HG02678 (cell line): ENCODE measurements at regions not wholly inside any gene's neighbourhood (a gene's known extent, or its start where the extent isn't known, plus 50 kb on each side); places are given as distances from the start of the nearest gene placed in this dataset.

Source experiments
- ATAC-seq: cut with Tn5 transposase; IDR thresholded peaks from one replicate; pipeline ENCODE4 v1.9.1; 2021; ENCODE audit warnings: mild to moderate bottlenecking, moderate library complexity; ENCODE audit not compliant: unreplicated experiment

GRCh38 chr6:22804620-22805261 lies 235.4 kb downstream of the HDGFL1 start:
- ATAC-seq: no peak

DNA sequence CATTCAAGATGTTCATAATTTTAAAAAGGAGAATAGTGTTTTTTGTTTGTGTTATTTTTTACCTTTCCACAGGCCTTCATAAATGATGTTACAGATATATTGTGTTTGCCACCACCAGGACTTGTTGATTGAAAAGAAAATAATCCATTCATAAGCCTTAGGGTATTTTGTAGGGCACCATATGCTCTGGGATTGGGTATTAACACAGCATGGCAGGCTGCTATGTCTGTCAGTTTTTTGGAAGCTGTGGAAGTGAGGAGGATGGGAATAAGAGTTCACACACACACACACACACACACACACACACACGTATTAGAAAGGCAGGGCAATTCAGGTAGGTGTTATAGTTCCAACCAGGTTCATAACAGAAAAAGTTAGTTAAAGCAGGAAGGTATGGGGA lies 237.9 kb downstream of the HDGFL1 start:
- no peak for ATAC-seq

GRCh38 chr6:22807818-22808217 lies 238.5 kb downstream of the HDGFL1 start:
- no peak for ATAC-seq

DNA sequence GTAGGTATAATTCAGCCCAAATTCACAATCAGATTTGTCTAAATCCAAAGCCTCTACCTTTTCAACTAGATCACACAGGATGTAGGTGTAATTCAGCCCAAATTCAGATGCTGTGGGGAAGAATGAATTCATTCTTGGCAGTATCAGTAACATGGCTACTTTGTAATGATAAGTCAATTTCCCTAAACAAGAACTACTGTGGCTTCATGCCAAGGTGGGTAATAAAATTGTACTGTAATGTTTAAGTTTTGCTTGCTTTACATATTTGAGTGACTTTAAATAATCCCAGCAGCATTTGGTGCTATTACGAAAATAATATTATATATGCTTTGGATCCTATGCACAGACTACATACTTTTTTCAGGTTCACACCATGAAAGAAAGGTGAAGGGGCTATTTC lies 239.1 kb downstream of the HDGFL1 start:
- no peak for ATAC-seq

DNA sequence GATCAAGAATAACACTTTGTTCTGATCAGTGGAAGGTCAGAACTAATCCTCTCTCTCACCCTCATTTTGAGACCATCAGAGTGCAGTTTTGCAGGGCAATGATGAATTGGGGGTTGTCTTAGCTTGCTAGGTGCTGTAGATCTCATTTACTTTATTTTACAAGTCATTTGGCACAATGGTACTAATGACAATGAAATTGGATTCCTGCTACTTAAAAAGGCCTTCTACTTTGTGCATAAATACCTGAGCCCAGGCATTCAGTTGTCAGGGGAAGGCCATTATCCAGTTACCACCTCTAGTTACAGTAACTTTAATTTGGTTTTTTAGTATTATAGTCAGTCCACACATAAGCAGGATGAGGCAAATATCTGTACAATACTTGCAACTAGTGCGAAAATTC lies 240.0 kb downstream of the HDGFL1 start:
- no peak for ATAC-seq

DNA sequence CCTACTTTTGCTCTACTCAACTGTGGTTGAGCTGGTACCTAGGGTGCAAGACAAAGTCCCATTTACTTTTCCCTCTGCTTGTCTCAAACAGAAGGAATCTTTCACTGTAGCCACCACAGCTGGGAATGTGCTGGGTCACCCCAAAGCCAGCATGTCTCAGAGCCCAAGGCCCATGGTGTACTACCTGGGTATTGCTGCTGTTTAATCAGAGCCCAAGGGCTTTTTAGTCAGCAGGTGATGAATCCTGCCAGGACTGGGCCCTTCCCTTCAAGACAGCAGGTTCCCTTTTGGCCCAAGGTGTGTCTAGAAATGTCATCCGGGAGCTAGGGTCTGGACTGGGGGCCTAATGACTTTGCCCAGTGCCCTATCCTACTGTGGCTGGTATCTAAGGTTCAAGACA lies 249.8 kb downstream of the HDGFL1 start:
- no peak for ATAC-seq

DNA sequence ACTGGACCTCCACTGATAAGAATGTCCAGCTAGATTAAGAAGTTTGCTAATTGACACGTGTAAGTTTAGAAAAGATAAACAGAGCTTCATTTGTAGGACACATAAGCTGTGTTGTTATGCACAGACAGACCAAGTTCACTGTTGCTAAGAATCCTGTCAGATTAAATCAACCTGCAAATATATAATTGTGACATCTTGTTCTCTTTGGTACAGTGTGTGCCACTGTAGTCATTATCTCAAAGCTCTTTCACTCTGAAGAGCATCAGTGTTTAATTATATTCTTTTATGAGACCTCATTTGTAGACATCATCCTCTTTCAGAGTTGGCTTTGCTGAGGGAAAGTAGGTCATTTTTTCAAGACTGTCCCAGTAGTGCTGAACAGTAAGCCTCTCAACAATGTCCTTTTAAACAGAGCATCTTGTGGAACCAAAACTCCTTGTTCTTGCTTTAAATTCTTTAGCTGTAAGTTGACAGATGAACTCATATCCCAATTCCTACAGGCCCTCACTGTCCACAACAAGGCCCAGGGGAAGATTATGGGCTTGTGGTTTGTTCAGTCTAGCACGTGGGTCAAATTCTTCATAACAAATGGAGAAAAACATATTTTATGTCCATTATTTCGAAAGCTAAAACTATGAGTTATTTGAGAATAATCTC lies 252.4 kb downstream of the HDGFL1 start:
- ATAC-seq: no peak

DNA sequence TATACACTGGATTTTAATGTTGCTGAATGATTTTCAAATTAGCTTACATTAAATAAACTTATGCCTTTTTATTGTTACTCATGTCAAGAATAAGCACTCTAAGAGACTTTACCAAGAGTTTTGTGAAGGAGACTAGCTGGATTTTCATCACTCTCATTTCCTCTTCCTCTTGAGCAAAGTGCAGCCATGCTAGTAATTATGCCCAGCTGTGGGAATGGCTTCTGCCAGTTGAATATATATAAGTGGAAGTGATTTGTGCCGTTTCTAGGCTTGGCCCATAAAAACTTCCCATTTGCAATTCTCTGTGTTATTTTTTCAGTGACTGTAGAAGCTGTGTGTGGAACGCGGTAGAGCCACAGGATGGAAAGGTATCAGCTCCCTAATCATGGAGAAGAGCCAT lies 255.8 kb downstream of the HDGFL1 start:
- no peak for ATAC-seq

GRCh38 chr6:22826961-22827360 lies 257.6 kb downstream of the HDGFL1 start:
- no peak for ATAC-seq

GRCh38 chr6:22827760-22828159 lies 258.4 kb downstream of the HDGFL1 start:
- no peak for ATAC-seq

- ATAC-seq: no peak
These were observed 259.1 kb downstream of the HDGFL1 start for GRCh38 chr6:22828179-22829062.

DNA sequence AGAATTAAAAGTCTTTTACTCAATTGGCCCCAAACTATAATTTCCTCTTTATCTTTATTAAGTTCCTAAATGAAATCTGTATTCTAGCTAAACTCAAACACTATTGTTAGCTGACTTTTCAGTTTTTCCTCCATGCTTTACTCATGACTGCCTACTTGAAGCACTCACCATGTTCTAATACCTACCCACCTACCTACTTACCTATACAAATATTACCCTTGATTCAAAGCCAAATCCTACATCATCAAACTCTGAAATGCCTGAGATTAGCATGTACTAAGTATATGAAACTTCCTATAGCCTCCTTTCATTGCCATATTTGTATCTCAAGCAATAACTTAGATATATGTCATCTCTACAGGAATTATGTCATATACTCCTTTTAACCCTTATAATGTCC lies 259.7 kb downstream of the HDGFL1 start:
- no peak for ATAC-seq

DNA sequence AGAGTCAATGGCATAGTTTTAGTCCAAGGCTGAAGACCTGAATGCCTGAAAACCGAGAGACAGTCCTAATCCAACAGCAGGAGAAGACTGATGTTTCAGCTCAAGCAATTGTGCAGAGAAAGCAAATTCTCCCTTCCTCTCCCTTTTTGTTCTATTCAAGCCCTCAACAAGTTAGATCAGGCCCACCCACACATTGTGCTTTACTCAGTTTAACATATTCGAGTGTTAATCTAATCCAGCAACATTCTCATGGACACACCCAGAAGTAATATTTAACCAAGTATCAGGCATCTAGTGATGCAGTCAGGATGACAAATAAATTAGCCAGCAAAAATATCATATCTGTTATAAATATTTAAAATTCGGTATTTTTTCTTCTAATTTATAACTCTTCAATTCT lies 261.1 kb downstream of the HDGFL1 start:
- no peak for ATAC-seq

- ATAC-seq: no peak
These were observed 263.8 kb downstream of the HDGFL1 start for GRCh38 chr6:22833191-22833590.

DNA sequence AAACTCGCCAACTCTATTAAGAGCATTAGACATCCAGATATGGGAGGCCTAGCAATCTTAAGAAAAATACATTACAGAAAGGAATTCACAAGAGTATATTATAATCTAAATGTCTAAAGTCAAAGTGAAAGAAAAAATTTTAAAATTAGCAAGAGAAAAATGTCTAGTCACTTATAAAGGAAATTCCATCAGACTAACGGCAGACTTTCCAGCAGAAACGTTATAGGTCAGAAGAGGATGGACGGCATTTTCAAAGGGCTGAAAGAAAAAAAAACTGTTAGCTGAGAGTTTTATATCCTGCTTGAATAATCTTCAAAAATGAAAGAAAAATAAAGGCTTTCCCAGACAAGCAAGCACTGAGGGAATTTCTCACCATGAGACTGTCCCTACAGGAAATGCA lies 269.0 kb downstream of the HDGFL1 start:
- ATAC-seq: no peak

GRCh38 chr6:22845467-22845866 lies 276.1 kb downstream of the HDGFL1 start:
- no peak for ATAC-seq

DNA sequence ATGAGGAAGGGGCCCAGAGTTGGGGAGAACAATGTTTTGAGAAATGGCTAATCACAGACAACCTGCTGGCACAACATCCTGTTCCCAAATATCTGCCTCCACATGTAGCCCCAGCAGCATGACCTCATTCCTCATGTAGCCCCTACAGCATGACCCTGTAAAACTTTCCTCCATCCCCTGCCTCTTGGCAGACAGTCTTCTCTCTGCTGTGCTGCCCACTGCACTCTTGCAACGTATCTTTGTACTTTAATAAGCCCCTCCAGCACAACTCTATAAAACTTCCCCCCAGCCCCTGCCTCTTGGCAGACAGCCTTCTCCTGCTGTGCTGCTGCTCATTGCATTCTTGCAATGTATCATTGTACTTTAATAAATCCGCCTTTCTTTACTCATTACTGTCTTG lies 278.8 kb downstream of the HDGFL1 start:
- no peak for ATAC-seq

DNA sequence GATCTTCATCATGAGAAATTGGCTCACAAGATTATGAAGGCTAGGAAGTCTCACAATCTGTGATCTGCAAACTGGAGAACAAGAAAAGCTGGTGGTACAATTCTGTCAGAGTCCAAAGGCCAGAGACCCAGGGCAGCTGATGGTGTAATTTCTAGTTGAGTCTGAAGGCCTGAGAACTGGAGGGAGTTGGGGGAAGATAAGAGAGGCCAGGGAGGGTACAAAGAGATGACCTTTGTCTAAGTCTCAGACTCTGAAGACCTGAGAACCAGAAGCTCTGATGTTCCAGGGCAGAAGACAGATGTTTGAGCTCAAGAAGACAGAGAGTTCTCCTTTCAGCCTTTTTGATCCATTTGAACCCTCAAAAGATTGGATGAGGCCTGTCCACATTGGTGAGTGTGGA lies 280.6 kb downstream of the HDGFL1 start:
- ATAC-seq: no peak

GRCh38 chr6:22852101-22852500 lies 282.7 kb downstream of the HDGFL1 start:
- ATAC-seq: no peak

- no peak for ATAC-seq
These were observed 304.3 kb downstream of the HDGFL1 start for GRCh38 chr6:22873513-22874136.

DNA sequence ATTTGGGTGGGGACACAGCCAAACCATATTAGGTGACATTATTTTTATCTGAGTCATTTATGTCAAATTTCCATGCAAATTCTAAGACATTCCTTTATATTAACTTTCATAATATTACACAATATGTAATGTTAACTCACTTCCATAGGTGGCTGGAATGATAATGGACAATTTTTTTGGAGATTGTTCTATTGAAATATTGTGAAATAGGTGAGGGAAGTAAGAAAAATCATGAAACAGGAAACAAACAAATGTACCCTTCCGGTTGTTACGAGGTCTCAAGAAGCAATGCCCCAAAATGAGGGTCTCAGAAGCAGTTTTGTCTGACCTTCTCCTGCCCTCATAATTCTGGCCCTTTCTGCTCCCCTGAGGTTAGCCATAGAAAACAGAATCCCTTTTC lies 306.5 kb downstream of the HDGFL1 start:
- no peak for ATAC-seq

GRCh38 chr6:22878324-22878701 lies 308.9 kb downstream of the HDGFL1 start:
- no peak for ATAC-seq
